Lung (tissue), 11 donors: ENCODE measurements at regions not wholly inside any gene's neighbourhood (a gene's known extent, or its start where the extent isn't known, plus 50 kb on each side); places are given as distances from the start of the nearest gene placed in this dataset.

ENCODE experiments used
- ATAC-seq: fragments of 200-7000 bp; cut with Tn5 transposase; one replicate; pipeline ENCODE4 v1.9.1; 2020; ENCODE audit warnings: moderate number of reproducible peaks; ENCODE audit not compliant: insufficient read depth, low FRiP score
- DNase-seq, 3 donors: peaks; one replicate each; pipeline ENCODE4 v3.0.0-alpha.2; 2013 to 2017
- H3K27ac ChIP-seq, 2 donors: one replicate each; pipeline ENCODE4 v1.5.1; 2013; ENCODE audit warnings: mild to moderate bottlenecking in 2 of 2, moderate library complexity in 2 of 2, control low read depth in 1 of 2, inconsistent platforms in 1 of 2, low read depth in 1 of 2, low read length in 1 of 2
- H3K27me3 ChIP-seq, 3 donors: one replicate each; pipeline ENCODE4 v1.5.1; 2013; ENCODE audit warnings: low read length in 2 of 3; ENCODE audit not compliant: control insufficient read depth in 3 of 3, insufficient read depth in 3 of 3
- H3K36me3 ChIP-seq, 4 donors: one replicate each; pipeline ENCODE4 v1.5.1; 2013; ENCODE audit warnings: low read length in 4 of 4, mild to moderate bottlenecking in 1 of 4, moderate library complexity in 1 of 4; ENCODE audit not compliant: control insufficient read depth in 4 of 4, insufficient read depth in 4 of 4
- H3K4me1 ChIP-seq, 5 donors: one replicate each; pipeline ENCODE4 v1.5.1; 2013; ENCODE audit warnings: low read length in 5 of 5, mild to moderate bottlenecking in 2 of 5, moderate library complexity in 1 of 5; ENCODE audit not compliant: control insufficient read depth in 5 of 5, insufficient read depth in 5 of 5
- H3K4me3 ChIP-seq: one replicate; pipeline ENCODE4 v1.5.1; 2013; ENCODE audit warnings: mild to moderate bottlenecking, control low read depth, moderate library complexity
- H3K9ac ChIP-seq, 2 donors: one replicate each; pipeline ENCODE4 v1.5.1; 2013; ENCODE audit warnings: low read length in 2 of 2, control low read depth in 1 of 2; ENCODE audit not compliant: insufficient read depth in 1 of 2
- H3K9me3 ChIP-seq, 4 donors: one replicate each; pipeline ENCODE4 v1.5.1; 2013; ENCODE audit warnings: low read length in 3 of 4, mild to moderate bottlenecking in 1 of 4, moderate library complexity in 1 of 4; ENCODE audit not compliant: control insufficient read depth in 4 of 4, insufficient read depth in 3 of 4
- CTCF ChIP-seq: IDR thresholded peaks from 2 replicates; pipeline ENCODE4 v1.5.1; 2012; ENCODE audit warnings: mild to moderate bottlenecking; ENCODE audit errors: control extremely low read depth, extremely low read depth
- WGBS, 2 donors: extraction: QIAGEN DNeasy Blood & Tissue Kit; methylation state at CpG; one replicate each; pipeline ENCODE4 v1.1.7; 2013; 5-methylcytosine and 5-hydroxymethylcytosine counted together
- donor health status: control.
- donor health status: control.
- donor health status: Bipolar disorder and iron deficiency.
- donor health status: healthy.
- donor health status: DM: yes; HTN: yes; CAD: no.

GRCh38 chr9:115169003-115169402, 51.0 kb upstream of the TNC start:
- no peak for TF ChIP-seq CTCF

GRCh38 chr9:115170358-115171073, 52.6 kb upstream of the TNC start:
- TF ChIP-seq CTCF = no peak
- Histone ChIP-seq H3K27ac (no peak overlapping the region), H3K4me1 (peaks cover 0 to 13% (median 0%) of the 10 kb centered on the region in 5 donors), H3K4me3 (no peak overlapping the region), H3K27me3 (no peaks in the 10 kb centered on the region), H3K36me3 (no peaks in the 10 kb centered on the region), H3K9ac (no peak overlapping the region), H3K9me3 (peaks cover 0 to 3% (median 1%) of the 10 kb centered on the region in 4 donors)
- no peak for DNase-seq
- WGBS, 2 donors = 72 to 79% methylated on average over 5 of the region's 5 CpGs
- peak; percentile 41 for ATAC-seq

More at GRCh38 chr9:115169003-115169402, 51.0 kb upstream of the TNC start:
- H3K27ac ChIP-seq = no peak overlapping the region
- no peak overlapping the region for H3K9ac ChIP-seq
- no peaks in the 10 kb centered on the region for H3K27me3 ChIP-seq
- no peak overlapping the region for H3K4me3 ChIP-seq
- no peak for ATAC-seq
- WGBS, 2 donors = 87 to 91% methylated on average over 3 of the region's 3 CpGs
- H3K4me1 ChIP-seq = peaks cover 0 to 24% (median 0%) of the 10 kb centered on the region in 5 donors
- no peaks in the 10 kb centered on the region for H3K36me3 ChIP-seq
- DNase-seq = no peak
- peaks cover 0 to 3% (median 2%) of the 10 kb centered on the region in 4 donors for H3K9me3 ChIP-seq

GRCh38 chr9:115171921-115172388, 54.0 kb upstream of the TNC start:
- no peak for TF ChIP-seq CTCF
- no peaks in the 10 kb centered on the region for H3K27me3 ChIP-seq
- 72 to 81% methylated on average over 3 of the region's 3 CpGs for WGBS, 2 donors

More at GRCh38 chr9:115171921-115172388, 54.0 kb upstream of the TNC start:
- DNase-seq = peak; percentile 57 to 87 (median 80)
- Histone ChIP-seq H3K9ac (no peak overlapping the region), H3K9me3 (peaks cover 0 to 3% (median 0%) of the 10 kb centered on the region in 4 donors), H3K4me1 (peaks cover 0 to 13% (median 0%) of the 10 kb centered on the region in 5 donors), H3K4me3 (no peak overlapping the region), H3K27ac (no peak overlapping the region), H3K36me3 (no peaks in the 10 kb centered on the region)
- no peak for ATAC-seq
